Thoracic aorta (tissue), 2 donors: ENCODE measurements at regions not wholly inside any gene's neighbourhood (a gene's known extent, or its start where the extent isn't known, plus 50 kb on each side); places are given as distances from the start of the nearest gene placed in this dataset.

Experiments used
- ATAC-seq: fragments of 150-250 bp; one replicate; pipeline ENCODE4 v1.8.0; 2017; ENCODE audit warnings: low read depth; ENCODE audit not compliant: insufficient number of reproducible peaks, low FRiP score
- DNase-seq: peaks from one replicate; pipeline ENCODE4 v3.0.0-alpha.2; 2020; ENCODE audit warnings: low spot score
- H3K27ac ChIP-seq, 2 donors: fragments of 200-600 bp; sonication (generic); 1 replicate in 1 of 2; 2 replicates in 1 of 2; pipeline ENCODE4 v1.5.1; 2016; ENCODE audit warnings: mild to moderate bottlenecking in 2 of 2, moderate library complexity in 2 of 2
- H3K27me3 ChIP-seq: fragments of 200-600 bp; sonication (generic); replicated peaks from 2 replicates; pipeline ENCODE4 v1.6.0; 2016; ENCODE audit warnings: mild to moderate bottlenecking; ENCODE audit not compliant: insufficient read depth
- H3K36me3 ChIP-seq: fragments of 200-600 bp; sonication (generic); one replicate; pipeline ENCODE4 v1.5.1; 2016
- H3K4me1 ChIP-seq, 2 donors: fragments of 200-600 bp; sonication (generic); 1 replicate in 1 of 2; 2 replicates in 1 of 2; pipeline versions ENCODE4 v1.5.1 to v1.6.0; 2016; ENCODE audit warnings: low read depth in 2 of 2, mild to moderate bottlenecking in 1 of 2; ENCODE audit not compliant: control insufficient read depth in 1 of 2
- H3K4me3 ChIP-seq: fragments of 200-600 bp; sonication (generic); 2 replicates; pipeline ENCODE4 v1.5.1; 2016; ENCODE audit warnings: mild to moderate bottlenecking
- H3K9me3 ChIP-seq: fragments of 200-600 bp; sonication (generic); 2 replicates; pipeline ENCODE4 v1.5.1; 2016
- CTCF ChIP-seq: fragments of 200-600 bp; sonication (generic); IDR thresholded peaks from one replicate; pipeline ENCODE4 v1.5.1; 2019; ENCODE audit warnings: antibody characterized with exemption

DNA sequence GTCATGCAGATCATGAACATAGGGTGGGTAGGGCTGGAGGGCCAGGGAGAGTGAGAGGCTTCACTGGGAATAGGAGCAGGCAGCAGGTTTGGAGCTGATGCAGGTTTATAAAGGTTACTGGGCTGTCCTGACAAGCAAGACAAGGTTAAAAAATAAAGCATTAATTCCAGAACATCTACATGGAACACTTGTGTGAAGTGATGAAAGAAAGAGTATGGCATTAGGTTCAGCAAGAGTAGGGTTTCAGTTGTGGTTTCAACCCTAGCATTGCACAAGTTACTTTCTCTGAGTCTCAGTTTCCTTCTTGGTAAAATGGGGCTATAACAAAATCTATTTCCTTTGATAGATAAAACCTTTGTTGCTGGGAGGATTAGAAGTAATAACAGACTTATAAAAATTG, 114.6 kb upstream of the SESN3 start:
- no peak for ATAC-seq
- Histone ChIP-seq H3K36me3 (no peaks in the 10 kb centered on the region), H3K4me1 (peaks cover 0 to 7% of the 10 kb centered on the region in 2 donors), H3K9me3 (no peaks in the 10 kb centered on the region), H3K27ac (no peak overlapping the region), H3K4me3 (no peak overlapping the region), H3K27me3 (no peaks in the 10 kb centered on the region)
- DNase-seq = no peak
- no peak for TF ChIP-seq CTCF

- ATAC-seq = no peak
These were observed 114.1 kb upstream of the SESN3 start for GRCh38 chr11:95344932-95345642.

GRCh38 chr11:95341221-95341620, 110.2 kb upstream of the SESN3 start:
- Histone ChIP-seq H3K4me1 (peaks cover 20 to 46% of the 10 kb centered on the region in 2 donors), H3K4me3 (no peak overlapping the region), H3K36me3 (no peaks in the 10 kb centered on the region), H3K27me3 (no peaks in the 10 kb centered on the region), H3K27ac (no peak overlapping the region), H3K9me3 (no peaks in the 10 kb centered on the region)
- no peak for DNase-seq
- no peak for TF ChIP-seq CTCF
- no peak for ATAC-seq

More at GRCh38 chr11:95344932-95345642, 114.1 kb upstream of the SESN3 start:
- H3K27me3 ChIP-seq = no peaks in the 10 kb centered on the region
- no peaks in the 10 kb centered on the region for H3K9me3 ChIP-seq
- no peak overlapping the region for H3K4me3 ChIP-seq
- no peak for TF ChIP-seq CTCF
- DNase-seq = no peak
- no peaks in the 10 kb centered on the region for H3K36me3 ChIP-seq
- H3K27ac ChIP-seq = no peak overlapping the region
- H3K4me1 ChIP-seq = peaks cover 0 to 10% of the 10 kb centered on the region in 2 donors

DNA sequence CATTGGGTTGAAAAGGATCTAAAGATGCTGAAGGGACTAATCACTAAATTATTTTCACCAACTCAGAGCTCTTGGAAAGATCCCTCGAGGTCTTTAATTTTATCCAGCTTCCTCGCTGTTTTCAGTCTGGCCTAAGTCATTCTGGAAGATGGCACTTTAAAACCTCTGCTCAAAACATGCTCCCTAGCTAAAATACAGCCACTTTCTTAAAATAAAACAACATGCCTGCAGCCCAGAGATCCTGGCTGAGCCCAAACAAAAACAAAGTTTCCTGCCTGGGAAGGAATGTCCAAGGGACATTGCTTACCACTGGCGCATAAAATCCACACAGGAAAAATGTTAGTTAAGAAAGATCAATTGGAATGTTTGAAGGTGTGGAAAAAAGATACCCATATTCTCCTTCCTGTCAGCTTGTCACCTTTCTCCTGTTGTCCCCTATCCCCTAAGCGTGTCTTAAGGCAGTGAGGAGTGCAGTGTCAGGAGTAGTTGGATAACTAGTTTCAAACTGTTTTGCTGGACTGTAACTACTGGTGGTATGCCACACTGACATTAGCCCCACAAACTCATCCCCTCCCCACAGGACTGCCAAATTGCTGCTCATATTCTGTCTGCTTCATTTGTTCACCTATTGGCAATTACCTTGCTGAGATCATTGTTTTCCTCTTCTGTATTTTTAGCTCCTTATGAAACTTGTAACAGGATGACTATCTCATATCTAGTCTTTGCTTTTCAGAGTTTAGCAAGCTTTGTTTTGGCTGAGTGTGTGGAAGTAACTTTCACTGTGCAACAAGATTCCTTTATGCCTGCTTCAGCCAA, 108.3 kb upstream of the SESN3 start:
- Histone ChIP-seq H3K27me3 (no peaks in the 10 kb centered on the region), H3K27ac (peak overlapping the region; percentile 81 to 91), H3K4me1 (peaks cover 20 to 39% of the 10 kb centered on the region in 2 donors), H3K4me3 (peak overlapping the region; percentile 43), H3K9me3 (no peaks in the 10 kb centered on the region), H3K36me3 (no peaks in the 10 kb centered on the region)
- no peak for DNase-seq
- TF ChIP-seq CTCF = no peak
- ATAC-seq = peak; percentile 9

- Histone ChIP-seq H3K36me3 (no peaks in the 10 kb centered on the region), H3K27ac (peak overlapping the region; percentile 81 to 91), H3K27me3 (no peaks in the 10 kb centered on the region), H3K9me3 (no peaks in the 10 kb centered on the region), H3K4me3 (peak overlapping the region; percentile 43), H3K4me1 (peaks cover 20 to 39% of the 10 kb centered on the region in 2 donors)
- DNase-seq = no peak
- TF ChIP-seq CTCF = no peak
- ATAC-seq = peak; percentile 68
These were observed 107.5 kb upstream of the SESN3 start for GRCh38 chr11:95338430-95338991.
